ENCODE measurements at regions not wholly inside any gene's neighbourhood (a gene's known extent, or its start where the extent isn't known, plus 50 kb on each side); places are given as distances from the start of the nearest gene placed in this dataset.

DNA sequence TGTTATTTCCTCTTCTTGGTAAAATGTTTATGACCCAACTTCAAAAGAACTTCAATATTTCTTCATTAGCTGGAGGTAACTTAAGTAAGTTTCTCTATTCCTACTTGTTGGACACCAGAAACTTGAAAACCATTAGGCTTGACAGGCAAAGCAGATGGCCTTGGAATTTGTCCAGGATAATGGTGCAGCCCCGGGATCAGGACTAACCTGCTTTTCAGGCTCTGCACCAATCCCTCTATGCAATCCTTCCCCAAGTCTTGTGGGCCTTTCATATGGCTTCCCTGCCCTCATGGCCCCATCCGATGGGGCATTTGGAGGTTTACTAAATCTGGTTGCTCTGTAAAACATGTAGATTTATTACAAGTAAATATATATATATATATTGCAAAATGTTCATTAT lies 68.5 kb downstream of the SPINK2 start:
- H3K9me1 ChIP-seq (ENCODE audit: insufficient read depth, low read length) = peaks cover 13% of the 10 kb centered on the region; the same call in 1 of the 2 replicates
- no peak overlapping the region for H2BK15ac ChIP-seq (ENCODE audit: low read depth, low read length)
- no peak overlapping the region for H2BK120ac ChIP-seq (ENCODE audit: low read depth, low read length)
- dilution Hi-C loops (cut with HindIII; ENCODE audit: low sequenced_read_pairs, unreplicated experiment) = no loop called here
- no peak for TF ChIP-seq RCOR1 (IDR thresholded peaks at IDR 0.05; ENCODE audit: insufficient replicate concordance, low read length)
- TF ChIP-seq, protein P1, sequence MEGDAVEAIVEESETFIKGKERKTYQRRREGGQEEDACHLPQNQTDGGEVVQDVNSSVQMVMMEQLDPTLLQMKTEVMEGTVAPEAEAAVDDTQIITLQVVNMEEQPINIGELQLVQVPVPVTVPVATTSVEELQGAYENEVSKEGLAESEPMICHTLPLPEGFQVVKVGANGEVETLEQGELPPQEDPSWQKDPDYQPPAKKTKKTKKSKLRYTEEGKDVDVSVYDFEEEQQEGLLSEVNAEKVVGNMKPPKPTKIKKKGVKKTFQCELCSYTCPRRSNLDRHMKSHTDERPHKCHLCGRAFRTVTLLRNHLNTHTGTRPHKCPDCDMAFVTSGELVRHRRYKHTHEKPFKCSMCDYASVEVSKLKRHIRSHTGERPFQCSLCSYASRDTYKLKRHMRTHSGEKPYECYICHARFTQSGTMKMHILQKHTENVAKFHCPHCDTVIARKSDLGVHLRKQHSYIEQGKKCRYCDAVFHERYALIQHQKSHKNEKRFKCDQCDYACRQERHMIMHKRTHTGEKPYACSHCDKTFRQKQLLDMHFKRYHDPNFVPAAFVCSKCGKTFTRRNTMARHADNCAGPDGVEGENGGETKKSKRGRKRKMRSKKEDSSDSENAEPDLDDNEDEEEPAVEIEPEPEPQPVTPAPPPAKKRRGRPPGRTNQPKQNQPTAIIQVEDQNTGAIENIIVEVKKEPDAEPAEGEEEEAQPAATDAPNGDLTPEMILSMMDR (conservative IDR thresholded peaks at IDR 0.05; ENCODE audit: low read depth, low read length) = no peak
- TF ChIP-seq, protein P2, sequence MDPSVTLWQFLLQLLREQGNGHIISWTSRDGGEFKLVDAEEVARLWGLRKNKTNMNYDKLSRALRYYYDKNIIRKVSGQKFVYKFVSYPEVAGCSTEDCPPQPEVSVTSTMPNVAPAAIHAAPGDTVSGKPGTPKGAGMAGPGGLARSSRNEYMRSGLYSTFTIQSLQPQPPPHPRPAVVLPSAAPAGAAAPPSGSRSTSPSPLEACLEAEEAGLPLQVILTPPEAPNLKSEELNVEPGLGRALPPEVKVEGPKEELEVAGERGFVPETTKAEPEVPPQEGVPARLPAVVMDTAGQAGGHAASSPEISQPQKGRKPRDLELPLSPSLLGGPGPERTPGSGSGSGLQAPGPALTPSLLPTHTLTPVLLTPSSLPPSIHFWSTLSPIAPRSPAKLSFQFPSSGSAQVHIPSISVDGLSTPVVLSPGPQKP (IDR thresholded peaks at IDR 0.05; ENCODE audit: borderline replicate concordance, low read depth, low read length) = no peak
- no peak for TF ChIP-seq CEBPB (IDR thresholded peaks at IDR 0.05; ENCODE audit: low read depth, low read length)
- TF ChIP-seq MXI1 (IDR thresholded peaks at IDR 0.05; ENCODE audit: borderline replicate concordance, low read depth, low read length) = no peak
- TF ChIP-seq CHD1 (IDR thresholded peaks at IDR 0.05; ENCODE audit: low read depth, low read length) = no peak
- DNase-seq = no peak
- no CpG with 5 or more reads among the region's 2 CpGs for WGBS, 2 experiments (ENCODE audit: extremely low coverage in 2 of 2, insufficient read length in 1 of 2)
- H4K91ac ChIP-seq (ENCODE audit: insufficient read depth, low read depth, low read length) = no peak overlapping the region
- ChIA-PET CTCF (no interaction called here), POLR2A (ENCODE audit: unreplicated experiment) (no interaction called here)
- H3K18ac ChIP-seq (ENCODE audit: low read depth, low read length) = no peak overlapping the region
- in situ Hi-C loops (cut with MboI; ENCODE audit: low sequenced_read_pairs) = loop anchor here (25.0 kb wide), 1 partner anchor 109 kb away; no protein-coding TSS in a partner anchor
- H4K8ac ChIP-seq (ENCODE audit: low read depth in 2 of 2, low read length in 2 of 2) = no peak overlapping the region
- H3K56ac ChIP-seq (ENCODE audit: extremely low read depth, insufficient read depth, low read length) = no peak overlapping the region
- H2BK5ac ChIP-seq (ENCODE audit: low read depth, low read length, poor library complexity, severe bottlenecking) = no peak overlapping the region
- H3K27me3 ChIP-seq (ENCODE audit: control insufficient read depth, insufficient read depth, low read length) = no peaks in the 10 kb centered on the region
- peaks cover 11% of the 10 kb centered on the region for H3K4me1 ChIP-seq (ENCODE audit: control insufficient read depth, insufficient read depth, low read length)
- no peak overlapping the region for H2AFZ ChIP-seq (replicated peaks; ENCODE audit: low read length, poor library complexity)
- H3K79me1 ChIP-seq (ENCODE audit: low read depth in 1 of 2, low read length in 2 of 2) = no peaks in the 10 kb centered on the region
- no peak overlapping the region for H2BK20ac ChIP-seq (ENCODE audit: low read depth, low read length)
- H3K23ac ChIP-seq (ENCODE audit: low read depth, low read length) = no peak overlapping the region
- no peaks in the 10 kb centered on the region for H4K20me1 ChIP-seq (ENCODE audit: insufficient read depth, low read length)
- no TSS peak for BruUV-seq (replicated peaks)
- no peak overlapping the region for H3K14ac ChIP-seq (replicated peaks; ENCODE audit: low read depth, low read length)
- no peak overlapping the region for H3K4me3 ChIP-seq (ENCODE audit: insufficient read depth, low read depth, low read length)
- H3K4me2 ChIP-seq (ENCODE audit: low read depth, low read length) = no peak overlapping the region
- no peak overlapping the region for H4K5ac ChIP-seq (ENCODE audit: low read depth, low read length)
- intact Hi-C loops (cut with micrococcal nuclease) = no loop called here
- no peaks in the 10 kb centered on the region for H3K36me3 ChIP-seq (ENCODE audit: control insufficient read depth, insufficient read depth, low read length)
- no peak overlapping the region for H3K9ac ChIP-seq (ENCODE audit: low read depth, low read length)
- no peak overlapping the region for H3K27ac ChIP-seq (ENCODE audit: insufficient read depth, low read length)
- ATAC-seq (ENCODE audit: low read depth) = no peak
- H2AK9ac ChIP-seq (replicated peaks; ENCODE audit: low read depth, low read length, poor library complexity) = no peak overlapping the region
- no peak overlapping the region for H2AK5ac ChIP-seq (ENCODE audit: low read depth, low read length)
- H3K9me3 ChIP-seq (ENCODE audit: control insufficient read depth, insufficient read depth, low read length) = no peaks in the 10 kb centered on the region; the same call in 1 of the 2 replicates
- no peak overlapping the region for H3K4ac ChIP-seq (ENCODE audit: low read depth, low read length)

Measured in IMR-90 (cell line).